ENCODE measurements at regions not wholly inside any gene's neighbourhood (a gene's known extent, or its start where the extent isn't known, plus 50 kb on each side); places are given as distances from the start of the nearest gene placed in this dataset.

DNA sequence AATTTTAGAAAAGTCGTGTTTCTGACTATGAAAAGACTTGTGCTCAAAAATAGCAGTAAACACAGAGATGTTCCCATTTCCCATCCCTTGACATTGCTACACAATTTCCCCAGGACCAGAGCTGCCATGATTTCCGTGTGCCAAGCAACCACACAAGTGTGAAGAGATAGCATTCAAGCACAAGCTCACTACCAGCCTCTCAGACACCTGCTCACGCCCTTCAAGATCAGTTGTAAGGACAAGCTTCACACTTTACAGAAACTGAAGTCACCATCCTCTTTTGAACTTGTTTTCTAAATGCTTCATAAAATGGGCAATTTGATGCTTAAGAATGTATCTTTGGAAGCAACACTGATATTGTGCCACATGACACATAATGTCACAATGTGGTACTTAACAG, 333.1 kb downstream of the CAAP1 start:
- TF ChIP-seq, protein P1, sequence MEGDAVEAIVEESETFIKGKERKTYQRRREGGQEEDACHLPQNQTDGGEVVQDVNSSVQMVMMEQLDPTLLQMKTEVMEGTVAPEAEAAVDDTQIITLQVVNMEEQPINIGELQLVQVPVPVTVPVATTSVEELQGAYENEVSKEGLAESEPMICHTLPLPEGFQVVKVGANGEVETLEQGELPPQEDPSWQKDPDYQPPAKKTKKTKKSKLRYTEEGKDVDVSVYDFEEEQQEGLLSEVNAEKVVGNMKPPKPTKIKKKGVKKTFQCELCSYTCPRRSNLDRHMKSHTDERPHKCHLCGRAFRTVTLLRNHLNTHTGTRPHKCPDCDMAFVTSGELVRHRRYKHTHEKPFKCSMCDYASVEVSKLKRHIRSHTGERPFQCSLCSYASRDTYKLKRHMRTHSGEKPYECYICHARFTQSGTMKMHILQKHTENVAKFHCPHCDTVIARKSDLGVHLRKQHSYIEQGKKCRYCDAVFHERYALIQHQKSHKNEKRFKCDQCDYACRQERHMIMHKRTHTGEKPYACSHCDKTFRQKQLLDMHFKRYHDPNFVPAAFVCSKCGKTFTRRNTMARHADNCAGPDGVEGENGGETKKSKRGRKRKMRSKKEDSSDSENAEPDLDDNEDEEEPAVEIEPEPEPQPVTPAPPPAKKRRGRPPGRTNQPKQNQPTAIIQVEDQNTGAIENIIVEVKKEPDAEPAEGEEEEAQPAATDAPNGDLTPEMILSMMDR (IDR thresholded peaks at IDR 0.05): no peak
- TF ChIP-seq POLR2A (IDR thresholded peaks at IDR 0.05): no peak
